GM18520 (cell line): ENCODE measurements at regions not wholly inside any gene's neighbourhood (a gene's known extent, or its start where the extent isn't known, plus 50 kb on each side); places are given as distances from the start of the nearest gene placed in this dataset.

Experiments used
- ATAC-seq: cut with Tn5 transposase; IDR thresholded peaks from one replicate; pipeline ENCODE4 v1.9.1; 2021; ENCODE audit not compliant: unreplicated experiment

DNA sequence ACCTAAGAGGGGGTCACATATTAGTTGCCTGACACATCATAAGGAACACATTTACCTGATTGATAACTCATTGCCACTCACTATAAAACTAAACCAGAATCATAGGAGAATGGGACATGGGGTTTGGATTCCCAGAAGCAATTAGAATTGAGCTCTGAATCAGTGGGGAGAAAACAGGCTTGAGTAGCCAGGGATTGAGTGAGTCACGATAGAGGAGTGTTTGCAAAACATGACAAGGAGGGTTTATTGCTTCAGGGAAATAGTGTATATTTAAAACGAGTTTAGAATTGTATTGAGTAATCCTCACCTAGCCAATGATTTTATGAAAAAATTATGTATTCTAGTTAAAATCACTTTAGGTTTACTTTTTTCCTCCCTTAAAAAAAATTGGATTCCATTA lies 101.1 kb upstream of the THRB start:
- ATAC-seq, result no peak

DNA sequence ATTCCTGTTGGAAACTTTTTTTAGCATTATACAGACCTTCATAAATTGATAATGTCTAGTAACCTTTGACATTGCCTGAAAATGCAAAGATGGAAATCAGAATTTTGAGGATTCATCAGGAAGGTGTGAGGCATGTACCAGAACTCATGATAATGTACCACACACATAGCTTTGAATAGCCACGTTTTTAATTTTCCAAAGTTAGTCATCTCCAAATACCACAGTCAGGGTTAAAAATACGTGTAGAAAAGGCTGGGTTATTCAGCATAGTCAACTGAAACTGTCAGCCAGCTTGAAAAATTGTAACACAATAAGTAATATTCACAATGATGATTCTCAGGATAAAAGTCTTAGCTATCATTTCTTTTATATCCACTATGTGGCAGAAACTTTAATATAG lies 102.0 kb upstream of the THRB start:
- ATAC-seq, result no peak

GRCh38 chr3:24598695-24599470 lies 104.2 kb upstream of the THRB start:
- ATAC-seq, result no peak

DNA sequence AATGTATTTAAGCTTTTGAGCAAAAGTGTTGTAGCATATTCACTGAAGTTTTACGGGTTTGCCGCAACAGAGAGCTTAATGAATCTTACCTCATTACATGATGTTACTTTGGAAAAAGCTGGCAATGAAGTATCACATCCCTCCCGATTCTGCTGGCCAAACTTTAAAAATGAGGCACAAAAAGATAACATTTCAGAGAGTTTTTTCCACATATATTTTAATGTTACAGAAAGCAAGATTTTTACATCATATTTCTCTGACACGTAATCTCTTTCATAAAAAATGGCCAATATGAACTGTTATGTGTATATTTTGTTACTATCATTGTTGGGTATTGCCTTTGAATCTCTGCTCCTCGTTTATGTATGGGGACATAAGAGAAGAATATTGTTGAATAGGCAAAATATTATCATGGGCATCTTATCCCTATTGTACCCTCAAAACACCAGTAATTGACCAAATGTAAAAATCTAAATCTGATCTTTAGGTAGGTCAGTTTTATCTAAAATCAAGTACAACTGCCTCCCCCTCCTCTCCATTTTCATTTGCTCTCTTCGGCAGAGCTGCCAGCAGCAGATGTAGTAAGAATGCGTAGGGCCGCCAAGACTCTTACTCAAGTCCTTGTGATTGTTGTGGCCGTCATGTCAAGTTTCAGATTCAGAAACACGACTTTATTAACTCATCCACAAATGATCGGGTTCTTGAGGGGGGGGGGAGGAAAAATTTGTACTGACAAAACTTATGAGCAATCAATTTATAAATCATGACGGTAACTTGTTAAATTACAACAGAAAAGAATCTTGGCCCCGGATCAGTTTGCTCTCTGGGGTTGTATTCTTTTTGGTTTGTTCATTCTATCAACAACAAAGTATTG lies 106.7 kb upstream of the THRB start:
- no peak for ATAC-seq

- ATAC-seq, result no peak
Observed at GRCh38 chr3:24604215-24604614, 109.6 kb upstream of the THRB start.

DNA sequence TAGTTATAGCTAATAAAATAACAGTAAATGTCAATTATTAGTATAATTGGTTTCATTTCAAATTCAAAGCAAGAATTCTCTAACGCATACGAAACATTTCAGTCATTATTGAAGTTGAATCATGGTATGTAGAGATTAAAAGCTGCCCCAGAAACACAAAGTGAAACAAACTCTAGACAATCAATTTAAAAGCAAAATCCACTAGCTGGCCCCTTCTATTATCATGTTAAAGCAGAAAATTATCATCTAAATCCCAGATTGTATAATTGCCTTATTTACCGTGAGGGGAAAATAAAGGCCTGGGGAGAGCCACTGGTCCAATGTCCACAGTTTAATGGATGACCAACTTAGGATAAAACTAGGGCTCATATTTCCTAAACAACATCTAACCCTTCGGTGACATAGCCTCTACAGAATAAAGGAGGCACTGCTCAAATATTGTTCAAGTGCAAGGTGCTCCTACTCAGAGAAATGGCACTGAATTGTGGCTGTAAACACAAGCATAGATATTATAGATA lies 110.9 kb upstream of the THRB start:
- no peak for ATAC-seq

GRCh38 chr3:24607281-24607680 lies 112.6 kb upstream of the THRB start:
- ATAC-seq, result no peak

GRCh38 chr3:24608701-24609390 lies 114.2 kb upstream of the THRB start:
- ATAC-seq, result no peak

DNA sequence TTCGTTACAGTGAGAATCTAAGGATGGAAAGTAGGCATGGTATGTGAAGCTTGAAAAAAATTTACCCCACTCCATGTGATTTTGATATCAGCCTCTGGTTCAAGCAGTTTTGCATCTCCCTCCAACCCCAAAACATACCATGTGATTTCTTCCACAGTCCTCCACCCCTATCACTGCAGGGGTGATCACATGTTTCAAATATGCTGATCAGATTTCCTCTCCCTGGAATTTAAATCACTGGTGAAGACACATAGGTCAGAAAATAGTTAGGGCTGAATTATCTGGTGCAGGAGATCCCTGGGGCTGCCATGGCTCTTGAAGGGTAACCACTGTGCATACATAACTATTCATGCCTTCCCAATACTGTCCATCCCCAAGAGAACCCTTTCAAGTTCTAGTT lies 119.7 kb upstream of the THRB start:
- ATAC-seq, result no peak

DNA sequence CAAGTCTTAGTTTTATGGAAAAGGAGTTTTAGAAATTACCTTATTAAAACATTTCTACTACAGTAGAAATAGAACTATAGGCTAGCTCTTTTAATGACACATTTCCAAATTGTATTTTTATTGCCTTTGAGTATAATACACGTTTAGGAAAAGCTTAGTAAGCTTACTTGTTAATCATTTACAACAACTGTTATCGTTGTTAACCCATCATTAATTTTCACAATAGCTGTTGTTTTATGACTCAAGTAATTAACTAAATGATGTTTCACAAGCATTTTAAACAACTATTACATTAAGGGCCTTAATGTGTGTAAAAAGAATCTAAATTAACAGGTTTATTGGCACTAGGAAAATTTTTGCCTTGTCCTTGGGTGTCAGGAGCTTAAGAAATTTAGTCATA lies 120.5 kb upstream of the THRB start:
- no peak for ATAC-seq

- no peak for ATAC-seq
Observed at GRCh38 chr3:24616110-24616829, 121.6 kb upstream of the THRB start.

GRCh38 chr3:24622138-24622537 lies 127.5 kb upstream of the THRB start:
- ATAC-seq, result no peak

- no peak for ATAC-seq
Observed at GRCh38 chr3:24622696-24623225, 128.1 kb upstream of the THRB start.

DNA sequence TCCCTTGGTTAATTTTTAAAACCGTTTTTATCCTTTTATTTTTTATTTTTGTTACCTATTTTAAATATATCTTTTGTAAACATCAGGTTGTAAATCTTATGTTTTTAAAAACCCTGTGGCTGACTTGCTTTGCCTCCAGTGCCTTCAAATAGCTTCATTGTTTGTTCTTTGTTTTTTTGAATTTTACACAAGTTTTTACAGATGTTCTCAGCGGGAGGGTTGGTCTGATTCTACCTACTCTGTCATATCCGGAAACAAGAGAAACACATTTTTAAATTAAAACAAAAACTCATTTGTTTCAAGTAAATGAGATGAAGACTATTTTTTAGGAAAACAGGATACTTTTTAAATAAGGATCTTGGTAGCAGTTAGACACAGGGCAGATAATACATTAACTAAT lies 129.0 kb upstream of the THRB start:
- ATAC-seq, result no peak

DNA sequence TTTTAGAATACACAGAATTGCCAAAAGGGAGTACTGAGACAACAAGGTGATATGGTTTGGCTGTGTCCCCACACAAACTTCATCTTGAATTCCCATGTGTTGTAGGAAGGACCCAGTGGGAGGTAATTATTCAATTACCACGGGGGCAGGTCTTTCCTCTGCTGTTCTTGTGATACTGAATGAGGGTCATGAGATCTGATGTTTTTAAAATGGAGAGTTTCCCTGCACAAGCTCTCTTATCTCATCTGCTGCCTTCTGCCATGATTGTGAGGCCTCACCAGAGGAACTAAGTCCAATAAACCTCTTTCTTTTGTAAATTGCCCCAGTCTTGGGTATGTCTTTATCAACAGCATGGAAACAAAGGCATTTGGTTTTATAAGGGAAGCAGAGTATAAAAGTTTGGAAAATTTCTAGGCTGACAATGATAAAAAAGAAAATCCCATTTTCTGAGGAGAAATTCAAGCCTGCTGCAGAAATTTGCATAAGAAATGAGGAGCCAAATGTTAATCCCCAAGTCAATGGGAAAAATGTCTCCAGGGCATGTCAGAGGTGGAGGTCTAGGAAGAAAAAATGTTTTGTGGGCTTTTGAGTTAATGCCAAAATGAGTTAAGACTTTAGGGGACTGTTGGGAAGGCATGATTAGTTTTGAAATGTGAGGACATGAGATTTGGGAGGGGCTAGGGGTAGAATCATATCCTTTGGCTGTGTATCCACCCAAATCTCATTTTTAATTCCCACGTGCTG lies 130.5 kb upstream of the THRB start:
- ATAC-seq, result no peak

DNA sequence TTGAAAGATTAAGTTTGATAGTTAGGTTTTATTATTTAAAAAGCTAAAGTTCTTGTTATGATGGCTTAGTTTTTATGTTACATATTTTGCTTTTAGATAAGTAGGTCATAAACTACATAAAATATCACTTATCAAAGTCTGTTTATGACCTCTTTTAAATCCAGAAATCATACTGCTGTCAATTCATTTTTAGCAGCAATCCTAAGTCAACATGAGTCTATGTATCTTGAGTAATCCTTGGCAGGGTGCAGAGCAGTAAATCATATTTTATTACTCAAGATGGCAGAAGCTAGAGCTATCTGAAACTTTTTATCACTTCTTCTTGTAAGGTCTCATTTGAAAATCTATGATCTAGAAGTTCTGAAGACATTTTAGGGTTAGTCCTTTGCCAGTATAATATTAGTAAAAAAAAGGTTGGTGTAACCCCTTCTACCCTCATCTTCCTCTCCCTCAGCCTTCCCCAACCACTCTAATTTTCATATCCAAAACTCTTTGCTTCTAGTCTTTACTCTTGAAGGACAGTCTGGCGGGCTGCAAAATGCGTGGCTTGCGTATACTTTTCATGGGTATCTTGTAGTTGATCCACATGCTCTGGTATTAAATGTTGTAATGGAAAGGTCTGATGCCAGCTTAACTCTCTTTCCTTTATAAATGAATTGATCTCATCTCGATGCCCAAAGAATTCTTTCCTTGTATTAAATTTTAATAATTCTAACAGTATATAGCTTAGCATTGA lies 134.0 kb upstream of the THRB start:
- no peak for ATAC-seq

- no peak for ATAC-seq
Observed at GRCh38 chr3:24631481-24631880, 136.8 kb upstream of the THRB start.

GRCh38 chr3:24639061-24639460 lies 144.4 kb upstream of the THRB start:
- no peak for ATAC-seq
